Glomerular endothelial cell (primary cell): ENCODE measurements at regions not wholly inside any gene's neighbourhood (a gene's known extent, or its start where the extent isn't known, plus 50 kb on each side); places are given as distances from the start of the nearest gene placed in this dataset.
A peak's percentile ranks its signal among the peaks of the same experiment; 100 is the strongest.
"Not testable (repeated sequence)": the region's sequence is repeated elsewhere in the genome, so short reads cannot be mapped to it uniquely, and the experiment has no call there.

Experiments
- DNase-seq: peaks from one replicate; pipeline ENCODE4 v3.0.0-alpha.2; 2011; ENCODE audit warnings: low read depth, low spot score; ENCODE audit errors: extremely low read depth

- DNase-seq, result peak; percentile 39
These were observed 344.7 kb upstream of the CLEC14A start for GRCh38 chr14:38600572-38600971.

GRCh38 chr14:38593476-38593875 is 337.6 kb upstream of the CLEC14A start:
- no peak for DNase-seq

GRCh38 chr14:38592764-38593442 is 337.0 kb upstream of the CLEC14A start:
- DNase-seq, result no peak

DNA sequence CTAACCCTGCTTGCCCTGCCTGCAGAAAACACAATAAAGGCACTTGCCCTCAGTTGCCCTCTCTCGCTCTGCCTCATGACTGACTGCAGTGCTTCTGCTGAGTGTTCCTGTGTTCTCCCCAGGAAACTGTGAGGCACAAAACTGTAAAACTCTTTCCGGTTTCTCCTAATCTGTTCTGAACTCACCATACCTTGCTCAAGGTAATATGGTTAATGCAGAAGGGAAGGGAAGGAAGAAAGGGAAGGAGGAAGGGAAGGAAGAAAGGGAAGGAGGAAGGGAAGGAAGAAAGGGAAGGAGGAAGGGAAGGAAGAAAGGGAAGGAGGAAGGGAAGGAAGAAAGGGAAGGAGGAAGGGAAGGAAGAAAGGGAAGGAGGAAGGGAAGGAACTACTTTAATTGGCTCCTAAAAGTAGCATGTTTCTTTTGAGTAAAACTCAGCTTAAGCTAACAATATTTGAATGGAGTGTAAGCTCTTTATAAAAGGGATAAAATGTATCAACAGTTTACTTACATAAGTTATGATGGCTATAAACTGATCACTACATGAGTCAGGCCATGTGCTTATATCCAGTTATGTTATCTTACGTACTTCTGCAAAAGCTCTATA is 334.0 kb upstream of the CLEC14A start:
- no peak for DNase-seq

- no peak for DNase-seq
These were observed 327.6 kb upstream of the CLEC14A start for GRCh38 chr14:38583471-38583870.

- DNase-seq, result no peak
These were observed 322.4 kb upstream of the CLEC14A start for GRCh38 chr14:38578278-38578681.

DNA sequence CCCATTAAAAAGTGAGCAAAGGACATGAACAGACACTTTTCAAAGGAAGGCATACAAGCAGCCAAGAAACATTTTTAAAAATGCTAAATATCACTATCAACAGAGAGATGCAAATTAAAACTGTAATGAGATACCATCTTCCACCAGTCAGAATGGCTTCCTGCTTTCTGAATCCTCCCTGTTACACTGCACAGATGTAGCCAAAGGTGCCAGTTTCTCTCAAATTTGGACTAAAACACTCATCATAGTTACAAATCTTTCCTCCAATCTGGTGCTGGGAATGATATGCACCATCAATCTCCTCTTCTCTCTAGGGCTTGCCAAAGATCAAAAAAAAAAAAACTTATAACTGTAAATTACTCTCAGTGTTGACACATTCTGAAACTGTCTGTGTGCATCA is 311.8 kb upstream of the CLEC14A start:
- DNase-seq, result no peak

- DNase-seq, result no peak
These were observed 305.8 kb upstream of the CLEC14A start for GRCh38 chr14:38561657-38562056.

DNA sequence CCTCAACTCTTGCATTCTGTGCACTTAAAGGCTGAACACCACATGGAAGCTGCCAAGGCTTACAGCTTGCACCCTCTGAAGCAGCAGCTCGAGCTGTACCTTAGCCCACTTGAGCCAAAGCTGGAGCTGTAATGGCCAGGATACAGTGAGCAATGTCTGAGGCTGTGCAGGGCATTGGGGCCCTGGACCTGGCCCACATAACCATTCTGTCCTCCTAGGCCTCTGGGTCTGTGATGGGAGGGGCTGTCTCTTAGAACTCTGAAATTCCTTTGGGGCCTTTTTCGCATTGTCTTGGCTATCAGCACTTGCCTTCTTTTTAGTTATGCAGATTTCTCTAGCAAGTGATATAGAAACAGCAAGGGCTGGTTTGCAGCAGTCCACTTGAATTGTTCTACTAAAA is 303.8 kb upstream of the CLEC14A start:
- no peak for DNase-seq

DNA sequence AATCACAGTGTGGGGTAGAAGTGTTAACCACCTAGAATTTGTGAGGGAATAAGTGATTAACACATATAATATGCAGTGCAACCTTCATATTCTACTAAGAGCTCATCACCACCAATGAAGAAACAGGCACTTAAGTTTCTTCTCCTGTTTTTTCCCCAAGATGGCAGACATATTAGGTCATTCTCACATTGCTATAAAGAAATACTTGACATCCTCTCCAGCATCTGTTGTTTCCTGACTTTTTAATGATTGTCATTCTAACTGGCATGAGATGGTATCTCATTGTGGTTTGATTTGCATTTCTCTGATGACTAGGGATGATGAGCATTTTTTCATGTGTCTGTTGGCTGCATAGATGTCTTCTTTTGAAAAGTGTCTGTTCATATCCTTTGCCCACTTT is 301.5 kb upstream of the CLEC14A start:
- DNase-seq, result not testable (repeated sequence)

DNA sequence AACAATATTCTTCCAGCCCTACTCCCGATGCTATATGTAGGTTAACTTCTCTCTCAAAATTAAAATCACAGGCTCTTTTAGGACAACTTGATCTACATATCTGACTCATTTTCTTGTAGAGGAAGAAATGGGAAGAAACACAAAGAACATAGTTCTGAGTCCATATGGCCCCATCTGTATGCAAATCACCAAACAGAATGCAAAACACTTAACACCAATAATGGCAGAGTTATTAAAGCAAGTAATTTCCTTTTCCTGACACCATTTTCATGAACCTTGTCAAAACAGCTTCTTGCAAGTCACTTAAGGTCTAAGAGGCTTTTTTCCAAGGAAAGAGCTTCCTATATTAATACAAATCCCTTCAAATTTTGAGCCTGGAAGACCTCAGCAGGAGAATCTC is 300.4 kb upstream of the CLEC14A start:
- no peak for DNase-seq

GRCh38 chr14:38554026-38554425 is 298.1 kb upstream of the CLEC14A start:
- no peak for DNase-seq

DNA sequence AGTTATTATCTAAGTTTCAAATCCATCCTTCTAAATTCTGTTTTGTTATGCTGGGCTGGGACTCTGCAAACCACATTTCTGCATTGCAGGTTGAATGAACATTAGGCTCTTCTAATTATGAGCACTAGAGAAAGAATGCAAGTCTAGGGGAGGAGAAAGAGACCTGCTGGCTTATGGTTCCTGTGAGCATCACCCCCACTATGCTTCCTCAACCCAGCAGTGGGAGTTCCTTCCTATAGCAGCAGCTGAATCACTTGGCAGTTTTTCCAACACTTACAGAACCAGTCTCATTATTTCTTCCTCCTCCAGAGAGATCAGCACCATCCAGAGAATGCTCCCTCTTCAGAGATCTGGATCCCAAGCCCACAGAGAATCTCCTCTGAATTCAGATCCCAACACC is 297.7 kb upstream of the CLEC14A start:
- DNase-seq, result peak; percentile 29

DNA sequence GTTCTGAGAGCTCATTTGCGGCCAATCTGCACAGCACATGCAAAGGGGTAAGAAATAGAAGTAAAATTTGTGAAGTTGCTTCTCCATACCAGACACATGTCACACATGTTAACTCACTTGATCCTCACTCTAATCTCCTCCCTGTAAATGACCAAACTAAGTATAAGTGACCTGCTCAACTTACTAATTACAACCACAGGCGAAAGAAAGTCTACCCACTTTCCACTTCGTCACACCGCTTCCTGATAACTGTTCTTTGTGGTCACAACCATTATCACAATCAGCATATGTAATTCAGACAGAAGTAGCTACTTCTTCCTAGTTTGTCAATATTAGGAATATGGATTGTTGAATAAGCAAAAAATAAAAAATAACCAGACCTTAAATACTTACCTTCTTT is 293.7 kb upstream of the CLEC14A start:
- DNase-seq, result no peak

DNA sequence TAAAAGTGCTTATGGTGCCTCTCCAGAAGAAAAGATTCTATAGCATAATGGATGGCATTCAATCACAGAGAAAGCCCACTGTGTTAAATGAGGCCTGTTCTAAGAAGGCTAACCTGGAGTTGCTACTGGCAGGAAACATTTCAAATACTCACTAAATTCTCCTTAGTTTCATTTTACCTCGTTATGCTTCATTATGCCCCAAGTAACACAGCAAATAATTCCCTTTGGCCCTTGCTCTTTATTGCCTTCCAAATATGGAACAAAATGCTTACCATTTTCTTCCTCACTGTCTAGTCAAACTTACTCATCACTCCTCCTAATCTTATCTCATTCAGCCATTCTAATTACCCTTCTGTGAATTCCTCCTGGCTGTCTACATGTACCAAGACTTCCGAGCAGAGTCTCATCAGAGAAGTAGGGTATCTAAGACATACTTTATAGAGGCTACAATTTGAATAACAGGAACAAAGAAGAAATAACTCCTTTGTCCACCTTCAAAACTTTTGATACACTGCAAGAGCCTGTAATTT is 292.1 kb upstream of the CLEC14A start:
- DNase-seq, result no peak

- DNase-seq, result no peak
These were observed 291.1 kb upstream of the CLEC14A start for GRCh38 chr14:38546932-38547551.

- no peak for DNase-seq
These were observed 288.9 kb upstream of the CLEC14A start for GRCh38 chr14:38544776-38545175.

GRCh38 chr14:38543851-38544250 is 288.0 kb upstream of the CLEC14A start:
- DNase-seq, result not testable (repeated sequence)

- not testable (repeated sequence) for DNase-seq
These were observed 282.2 kb upstream of the CLEC14A start for GRCh38 chr14:38538053-38538452.

- DNase-seq, result no peak
These were observed 280.6 kb upstream of the CLEC14A start for GRCh38 chr14:38536376-38537038.

DNA sequence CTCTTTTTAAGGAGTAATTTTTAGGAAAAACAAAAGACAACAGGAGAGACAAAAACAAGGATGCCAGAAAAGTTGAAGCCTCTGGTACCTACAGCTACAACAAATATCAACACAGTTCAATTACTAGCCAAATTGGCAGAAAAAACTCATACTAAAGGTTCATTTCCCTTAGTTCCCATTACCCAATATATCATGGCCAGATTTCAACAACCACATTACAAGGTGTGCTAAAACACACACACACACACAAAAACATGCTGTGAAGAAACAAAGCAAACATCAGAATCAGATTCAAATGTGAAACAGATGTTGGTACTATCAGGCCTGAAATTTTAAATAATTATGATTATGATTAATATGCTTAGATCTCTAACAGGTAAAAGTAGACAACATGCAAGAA is 272.7 kb upstream of the CLEC14A start:
- DNase-seq, result no peak

- no peak for DNase-seq
These were observed 271.6 kb upstream of the CLEC14A start for GRCh38 chr14:38527502-38527878.
